HPDE6-E6E7 (cell line): ENCODE measurements at regions not wholly inside any gene's neighbourhood (a gene's known extent, or its start where the extent isn't known, plus 50 kb on each side); places are given as distances from the start of the nearest gene placed in this dataset.
"Not testable (repeated sequence)": the region's sequence is repeated elsewhere in the genome, so short reads cannot be mapped to it uniquely, and the experiment has no call there.

ENCODE experiments used
- DNase-seq: peaks from one replicate; pipeline ENCODE4 v3.0.0; 2011; ENCODE audit warnings: missing footprints; ENCODE audit errors: extremely low spot score

GRCh38 chr2:7377916-7378569, 460.8 kb downstream of the RNF144A start:
- DNase-seq: no peak

GRCh38 chr2:7378591-7378990, 461.4 kb downstream of the RNF144A start:
- no peak for DNase-seq

GRCh38 chr2:7379799-7380198, 462.6 kb downstream of the RNF144A start:
- DNase-seq: no peak

GRCh38 chr2:7384773-7385349, 467.6 kb downstream of the RNF144A start:
- no peak for DNase-seq

GRCh38 chr2:7390311-7390710, 473.1 kb downstream of the RNF144A start:
- not testable (repeated sequence) for DNase-seq

- no peak for DNase-seq
Observed at GRCh38 chr2:7392076-7392787, 475.0 kb downstream of the RNF144A start.

GRCh38 chr2:7394195-7394594, 477.0 kb downstream of the RNF144A start:
- DNase-seq: no peak

- DNase-seq: no peak
Observed at GRCh38 chr2:7400628-7401027, 483.4 kb downstream of the RNF144A start.

- DNase-seq: no peak
Observed at GRCh38 chr2:7403092-7403775, 486.0 kb downstream of the RNF144A start.

GRCh38 chr2:7405861-7406715, 488.9 kb downstream of the RNF144A start:
- no peak for DNase-seq

GRCh38 chr2:7407001-7407400, 489.8 kb downstream of the RNF144A start:
- no peak for DNase-seq

- DNase-seq: no peak
Observed at GRCh38 chr2:7407906-7408680, 490.9 kb downstream of the RNF144A start.

GRCh38 chr2:7411691-7412090, 494.5 kb downstream of the RNF144A start:
- no peak for DNase-seq

- DNase-seq: no peak
Observed at GRCh38 chr2:7417845-7418742, 500.9 kb downstream of the RNF144A start.

GRCh38 chr2:7419186-7419585, 502.0 kb downstream of the RNF144A start:
- no peak for DNase-seq

GRCh38 chr2:7419814-7420311, 502.7 kb downstream of the RNF144A start:
- DNase-seq: no peak

GRCh38 chr2:7420530-7420929, 503.3 kb downstream of the RNF144A start:
- DNase-seq: no peak

- no peak for DNase-seq
Observed at GRCh38 chr2:7424481-7424880, 507.3 kb downstream of the RNF144A start.

- peak; percentile 15 for DNase-seq
Observed at GRCh38 chr2:7427293-7428060, 510.3 kb downstream of the RNF144A start.
